Astrocyte (in vitro differentiated cells and primary cell): ENCODE measurements at regions not wholly inside any gene's neighbourhood (a gene's known extent, or its start where the extent isn't known, plus 50 kb on each side); places are given as distances from the start of the nearest gene placed in this dataset.

ENCODE experiments used
- EZH2 ChIP-seq: IDR thresholded peaks from 2 replicates; pipeline ENCODE4 v1.6.1; 2012; ENCODE audit warnings: mild to moderate bottlenecking, low read length, inconsistent platforms; ENCODE audit not compliant: insufficient read depth
- TF ChIP-seq, protein P1 (sequence below): IDR thresholded peaks from 2 replicates; pipeline ENCODE4 v1.5.1; 2011; ENCODE audit warnings: low read depth, mild to moderate bottlenecking, inconsistent platforms, low read length, moderate library complexity; ENCODE audit not compliant: insufficient read depth

DNA sequence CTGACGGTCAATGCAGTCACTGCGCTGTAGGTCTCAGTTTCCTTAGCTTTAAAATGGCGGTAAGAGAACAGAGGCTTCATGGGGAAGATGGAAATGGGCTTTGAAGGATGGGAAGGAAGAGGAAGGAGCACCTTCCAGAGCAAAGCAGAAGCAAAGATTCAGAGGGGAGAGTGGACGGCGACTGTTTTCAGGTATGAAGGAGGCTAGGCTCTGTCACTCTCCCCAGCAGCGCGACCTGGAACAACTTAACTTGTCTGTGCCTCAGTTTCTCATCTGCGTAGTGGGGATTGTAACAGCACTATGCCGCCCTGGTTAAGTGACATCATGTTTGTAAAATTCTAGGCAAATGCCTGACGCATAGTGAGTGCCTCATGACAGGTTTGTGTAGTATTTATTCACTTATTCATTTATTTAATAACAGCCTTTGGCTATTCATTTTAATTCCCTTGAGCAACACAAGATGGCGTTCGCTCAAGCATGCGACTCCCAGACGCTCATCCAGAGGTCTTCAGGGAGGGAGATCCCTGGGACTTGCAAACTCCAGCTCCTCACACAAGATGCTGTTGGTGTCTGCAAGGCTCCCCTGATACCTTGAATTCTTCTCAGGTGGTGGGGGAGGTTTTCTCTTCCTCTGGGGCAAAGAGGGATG lies 336.3 kb downstream of the DYSF start:
- TF ChIP-seq, protein P1, sequence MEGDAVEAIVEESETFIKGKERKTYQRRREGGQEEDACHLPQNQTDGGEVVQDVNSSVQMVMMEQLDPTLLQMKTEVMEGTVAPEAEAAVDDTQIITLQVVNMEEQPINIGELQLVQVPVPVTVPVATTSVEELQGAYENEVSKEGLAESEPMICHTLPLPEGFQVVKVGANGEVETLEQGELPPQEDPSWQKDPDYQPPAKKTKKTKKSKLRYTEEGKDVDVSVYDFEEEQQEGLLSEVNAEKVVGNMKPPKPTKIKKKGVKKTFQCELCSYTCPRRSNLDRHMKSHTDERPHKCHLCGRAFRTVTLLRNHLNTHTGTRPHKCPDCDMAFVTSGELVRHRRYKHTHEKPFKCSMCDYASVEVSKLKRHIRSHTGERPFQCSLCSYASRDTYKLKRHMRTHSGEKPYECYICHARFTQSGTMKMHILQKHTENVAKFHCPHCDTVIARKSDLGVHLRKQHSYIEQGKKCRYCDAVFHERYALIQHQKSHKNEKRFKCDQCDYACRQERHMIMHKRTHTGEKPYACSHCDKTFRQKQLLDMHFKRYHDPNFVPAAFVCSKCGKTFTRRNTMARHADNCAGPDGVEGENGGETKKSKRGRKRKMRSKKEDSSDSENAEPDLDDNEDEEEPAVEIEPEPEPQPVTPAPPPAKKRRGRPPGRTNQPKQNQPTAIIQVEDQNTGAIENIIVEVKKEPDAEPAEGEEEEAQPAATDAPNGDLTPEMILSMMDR = no peak
- TF ChIP-seq EZH2 = no peak
